KMS-11 (cell line): ENCODE measurements at regions not wholly inside any gene's neighbourhood (a gene's known extent, or its start where the extent isn't known, plus 50 kb on each side); places are given as distances from the start of the nearest gene placed in this dataset.

Source experiments
- H2AFZ ChIP-seq: fragments of 200-600 bp; sonication (generic); 2 replicates; pipeline ENCODE4 v1.6.1; 2016; ENCODE audit warnings: antibody characterized with exemption, mixed run types, low read depth
- H3K27ac ChIP-seq: fragments of 200-600 bp; sonication (generic); 2 replicates; pipeline ENCODE4 v1.6.1; 2016; ENCODE audit warnings: mild to moderate bottlenecking, mixed run types
- H3K27me3 ChIP-seq: fragments of 200-600 bp; sonication (generic); 2 replicates; pipeline ENCODE4 v1.6.1; 2017; ENCODE audit warnings: mild to moderate bottlenecking, low read depth, mixed run types, moderate library complexity; ENCODE audit not compliant: insufficient read depth
- H3K36me3 ChIP-seq: fragments of 200-600 bp; sonication (generic); 2 replicates; pipeline ENCODE4 v1.6.1; 2017; ENCODE audit warnings: mild to moderate bottlenecking, mixed run types; ENCODE audit not compliant: insufficient read depth
- H3K4me1 ChIP-seq: fragments of 200-600 bp; sonication (generic); 2 replicates; pipeline ENCODE4 v1.6.1; 2016; ENCODE audit warnings: mild to moderate bottlenecking, low read depth, mixed run types; ENCODE audit not compliant: poor library complexity, severe bottlenecking
- H3K4me2 ChIP-seq: fragments of 200-600 bp; sonication (generic); 2 replicates; pipeline ENCODE4 v1.7.0; 2016; ENCODE audit warnings: mild to moderate bottlenecking, mixed run types
- H3K4me3 ChIP-seq: fragments of 200-600 bp; sonication (generic); IDR thresholded peaks from 2 replicates; pipeline ENCODE4 v1.6.1; 2017; ENCODE audit warnings: low read depth, low read length, mixed read lengths; ENCODE audit not compliant: insufficient read depth
- H3K79me2 ChIP-seq: fragments of 200-600 bp; sonication (generic); 2 replicates; pipeline ENCODE4 v1.6.1; 2016; ENCODE audit warnings: low read depth, mixed run types; ENCODE audit not compliant: insufficient read depth
- H3K9ac ChIP-seq: fragments of 200-600 bp; sonication (generic); 2 replicates; pipeline ENCODE4 v1.6.1; 2016; ENCODE audit warnings: mild to moderate bottlenecking, mixed run types
- H4K20me1 ChIP-seq: fragments of 200-600 bp; sonication (generic); 2 replicates; pipeline ENCODE4 v1.6.1; 2016; ENCODE audit warnings: mild to moderate bottlenecking, mixed run types; ENCODE audit not compliant: insufficient read depth
- CTCF ChIP-seq: fragments of 200-600 bp; sonication (generic); conservative IDR thresholded peaks from 2 replicates; pipeline ENCODE4 v1.6.1; 2017; ENCODE audit warnings: low read depth, mild to moderate bottlenecking, antibody characterized with exemption, low read length, moderate library complexity, mixed read lengths

DNA sequence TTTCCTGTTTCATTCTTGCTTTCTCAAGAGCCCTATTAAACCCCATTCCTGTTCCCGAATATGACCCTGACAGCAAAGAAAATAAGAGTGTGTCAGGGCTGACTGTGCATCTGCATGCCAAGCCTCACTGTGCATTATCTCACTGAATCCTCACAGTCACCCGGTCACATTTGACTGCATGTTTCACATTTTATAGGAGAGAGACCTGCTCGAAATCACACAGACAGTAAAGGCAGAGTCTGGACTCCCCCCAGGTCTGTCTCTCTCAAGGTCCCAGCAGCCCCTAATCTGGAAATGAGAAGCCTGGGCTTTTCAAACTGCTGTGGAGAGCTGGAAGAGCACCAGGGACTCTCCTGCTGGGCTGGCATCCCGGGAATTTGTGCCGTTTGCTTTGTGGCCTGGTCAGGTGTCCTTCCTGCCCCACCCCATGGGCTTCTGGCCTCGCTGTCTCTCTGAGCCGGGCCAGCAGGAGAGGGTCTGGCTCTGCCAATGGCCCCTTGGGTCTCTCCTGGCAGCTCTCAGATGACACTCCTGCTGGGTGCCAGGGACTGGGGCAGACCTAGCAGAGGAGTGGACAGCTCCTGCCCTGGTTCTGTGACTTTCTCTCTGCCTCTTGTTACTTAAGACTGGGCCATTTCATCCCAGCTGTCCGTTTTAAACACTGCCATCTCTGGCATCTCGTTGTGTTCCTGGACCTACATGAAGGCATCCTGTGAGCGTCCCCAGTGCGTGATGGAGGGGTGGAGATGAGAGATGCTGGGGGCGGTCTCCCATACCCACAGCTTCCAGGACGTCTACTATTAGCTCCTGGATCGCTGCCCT lies 173.6 kb downstream of the ARHGAP12 start:
- no peak for TF ChIP-seq CTCF
- no peak overlapping the region for H3K27ac ChIP-seq
- H3K27me3 ChIP-seq = no peaks in the 10 kb centered on the region
- H3K9ac ChIP-seq = no peak overlapping the region
- H3K4me1 ChIP-seq = peaks cover 3% of the 10 kb centered on the region
- H4K20me1 ChIP-seq = no peaks in the 10 kb centered on the region
- H3K4me3 ChIP-seq = no peak overlapping the region
- no peaks in the 10 kb centered on the region for H3K36me3 ChIP-seq
- no peak overlapping the region for H2AFZ ChIP-seq
- H3K4me2 ChIP-seq = no peak overlapping the region
- no peaks in the 10 kb centered on the region for H3K79me2 ChIP-seq

- Histone ChIP-seq H3K36me3 (no peaks in the 10 kb centered on the region), H3K4me3 (no peak overlapping the region), H2AFZ (no peak overlapping the region), H3K9ac (no peak overlapping the region), H3K4me2 (no peak overlapping the region), H3K27ac (no peak overlapping the region), H3K4me1 (no peaks in the 10 kb centered on the region), H3K79me2 (no peaks in the 10 kb centered on the region), H4K20me1 (no peaks in the 10 kb centered on the region), H3K27me3 (no peaks in the 10 kb centered on the region)
- no peak for TF ChIP-seq CTCF
Observed at GRCh38 chr10:31753681-31754080, 174.9 kb downstream of the ARHGAP12 start.

DNA sequence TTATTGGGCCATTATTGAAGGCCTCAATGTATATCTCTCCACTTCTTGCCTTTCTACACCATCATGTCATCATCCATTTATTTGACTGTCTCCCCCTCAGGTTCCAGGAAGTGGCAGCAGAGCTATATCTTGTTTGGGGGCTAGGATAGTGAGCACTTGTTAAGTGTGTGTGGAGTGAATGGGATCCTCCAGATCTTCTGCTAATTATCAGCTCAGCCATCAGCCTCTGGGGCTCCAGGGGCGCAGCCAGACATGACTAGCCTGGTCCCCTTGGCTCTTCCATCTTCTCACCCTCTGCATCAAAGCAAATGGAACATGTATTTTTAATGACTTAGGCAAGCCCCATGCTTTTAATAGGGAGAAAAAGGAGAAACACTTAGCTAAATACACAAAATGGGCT lies 176.5 kb downstream of the ARHGAP12 start:
- Histone ChIP-seq H3K27ac (no peak overlapping the region), H3K36me3 (no peaks in the 10 kb centered on the region), H3K27me3 (no peaks in the 10 kb centered on the region), H3K79me2 (no peaks in the 10 kb centered on the region), H2AFZ (no peak overlapping the region), H4K20me1 (no peaks in the 10 kb centered on the region), H3K9ac (no peak overlapping the region), H3K4me3 (no peak overlapping the region), H3K4me2 (no peak overlapping the region), H3K4me1 (no peaks in the 10 kb centered on the region)
- no peak for TF ChIP-seq CTCF

GRCh38 chr10:31751738-31752080 lies 176.9 kb downstream of the ARHGAP12 start:
- H3K4me3 ChIP-seq = no peak overlapping the region
- no peaks in the 10 kb centered on the region for H3K4me1 ChIP-seq
- no peaks in the 10 kb centered on the region for H3K27me3 ChIP-seq
- H4K20me1 ChIP-seq = no peaks in the 10 kb centered on the region
- no peak overlapping the region for H3K9ac ChIP-seq
- H3K4me2 ChIP-seq = no peak overlapping the region
- no peak for TF ChIP-seq CTCF
- H3K36me3 ChIP-seq = no peaks in the 10 kb centered on the region
- H3K79me2 ChIP-seq = no peaks in the 10 kb centered on the region
- H2AFZ ChIP-seq = no peak overlapping the region
- H3K27ac ChIP-seq = no peak overlapping the region
